Panc1 (cell line): ENCODE measurements at regions not wholly inside any gene's neighbourhood (a gene's known extent, or its start where the extent isn't known, plus 50 kb on each side); places are given as distances from the start of the nearest gene placed in this dataset.

Experiments used
- CTCF ChIP-seq: fragments of 450-650 bp; IDR thresholded peaks from 2 replicates; pipeline ENCODE4 v1.5.1; 2017; ENCODE audit warnings: mild to moderate bottlenecking
- POLR2AphosphoS5 ChIP-seq: IDR thresholded peaks from 2 replicates; pipeline ENCODE4 v1.6.1; 2012; ENCODE audit warnings: mild to moderate bottlenecking, low read depth, low read length, moderate library complexity
- SIN3A ChIP-seq: IDR thresholded peaks from 2 replicates; pipeline ENCODE4 v1.6.1; 2012; ENCODE audit warnings: low read depth, mild to moderate bottlenecking, low read length, moderate library complexity, borderline replicate concordance; ENCODE audit not compliant: insufficient read depth
- TCF7L2 ChIP-seq: IDR thresholded peaks from 2 replicates; pipeline ENCODE4 v1.6.1; 2011; ENCODE audit warnings: mild to moderate bottlenecking, low read depth, low read length, inconsistent platforms
- TF ChIP-seq, protein P1 (sequence below), 2 experiments: IDR thresholded peaks; 2 replicates each; pipeline ENCODE4 v1.6.1; 2011 to 2012; ENCODE audit warnings: low read depth in 2 of 2, control low read depth in 1 of 2, low read length in 1 of 2, mild to moderate bottlenecking in 1 of 2, moderate library complexity in 1 of 2; ENCODE audit not compliant: insufficient read depth in 1 of 2

- TF ChIP-seq CTCF = no peak
- no peak for TF ChIP-seq POLR2AphosphoS5
- TF ChIP-seq, protein P1, sequence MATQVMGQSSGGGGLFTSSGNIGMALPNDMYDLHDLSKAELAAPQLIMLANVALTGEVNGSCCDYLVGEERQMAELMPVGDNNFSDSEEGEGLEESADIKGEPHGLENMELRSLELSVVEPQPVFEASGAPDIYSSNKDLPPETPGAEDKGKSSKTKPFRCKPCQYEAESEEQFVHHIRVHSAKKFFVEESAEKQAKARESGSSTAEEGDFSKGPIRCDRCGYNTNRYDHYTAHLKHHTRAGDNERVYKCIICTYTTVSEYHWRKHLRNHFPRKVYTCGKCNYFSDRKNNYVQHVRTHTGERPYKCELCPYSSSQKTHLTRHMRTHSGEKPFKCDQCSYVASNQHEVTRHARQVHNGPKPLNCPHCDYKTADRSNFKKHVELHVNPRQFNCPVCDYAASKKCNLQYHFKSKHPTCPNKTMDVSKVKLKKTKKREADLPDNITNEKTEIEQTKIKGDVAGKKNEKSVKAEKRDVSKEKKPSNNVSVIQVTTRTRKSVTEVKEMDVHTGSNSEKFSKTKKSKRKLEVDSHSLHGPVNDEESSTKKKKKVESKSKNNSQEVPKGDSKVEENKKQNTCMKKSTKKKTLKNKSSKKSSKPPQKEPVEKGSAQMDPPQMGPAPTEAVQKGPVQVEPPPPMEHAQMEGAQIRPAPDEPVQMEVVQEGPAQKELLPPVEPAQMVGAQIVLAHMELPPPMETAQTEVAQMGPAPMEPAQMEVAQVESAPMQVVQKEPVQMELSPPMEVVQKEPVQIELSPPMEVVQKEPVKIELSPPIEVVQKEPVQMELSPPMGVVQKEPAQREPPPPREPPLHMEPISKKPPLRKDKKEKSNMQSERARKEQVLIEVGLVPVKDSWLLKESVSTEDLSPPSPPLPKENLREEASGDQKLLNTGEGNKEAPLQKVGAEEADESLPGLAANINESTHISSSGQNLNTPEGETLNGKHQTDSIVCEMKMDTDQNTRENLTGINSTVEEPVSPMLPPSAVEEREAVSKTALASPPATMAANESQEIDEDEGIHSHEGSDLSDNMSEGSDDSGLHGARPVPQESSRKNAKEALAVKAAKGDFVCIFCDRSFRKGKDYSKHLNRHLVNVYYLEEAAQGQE (IDR thresholded peaks at IDR 0.05; ENCODE audit: insufficient read depth in 1 of 2, low read depth in 2 of 2, low read length in 1 of 2) = no peak
- TF ChIP-seq SIN3A = no peak
- no peak for TF ChIP-seq TCF7L2
Measured at GRCh38 chr5:116814626-116815385, 240.2 kb upstream of the SEMA6A start.
